ENCODE measurements at regions not wholly inside any gene's neighbourhood (a gene's known extent, or its start where the extent isn't known, plus 50 kb on each side); places are given as distances from the start of the nearest gene placed in this dataset.
"Not testable (repeated sequence)": the region's sequence is repeated elsewhere in the genome, so short reads cannot be mapped to it uniquely, and the experiment has no call there.

DNA sequence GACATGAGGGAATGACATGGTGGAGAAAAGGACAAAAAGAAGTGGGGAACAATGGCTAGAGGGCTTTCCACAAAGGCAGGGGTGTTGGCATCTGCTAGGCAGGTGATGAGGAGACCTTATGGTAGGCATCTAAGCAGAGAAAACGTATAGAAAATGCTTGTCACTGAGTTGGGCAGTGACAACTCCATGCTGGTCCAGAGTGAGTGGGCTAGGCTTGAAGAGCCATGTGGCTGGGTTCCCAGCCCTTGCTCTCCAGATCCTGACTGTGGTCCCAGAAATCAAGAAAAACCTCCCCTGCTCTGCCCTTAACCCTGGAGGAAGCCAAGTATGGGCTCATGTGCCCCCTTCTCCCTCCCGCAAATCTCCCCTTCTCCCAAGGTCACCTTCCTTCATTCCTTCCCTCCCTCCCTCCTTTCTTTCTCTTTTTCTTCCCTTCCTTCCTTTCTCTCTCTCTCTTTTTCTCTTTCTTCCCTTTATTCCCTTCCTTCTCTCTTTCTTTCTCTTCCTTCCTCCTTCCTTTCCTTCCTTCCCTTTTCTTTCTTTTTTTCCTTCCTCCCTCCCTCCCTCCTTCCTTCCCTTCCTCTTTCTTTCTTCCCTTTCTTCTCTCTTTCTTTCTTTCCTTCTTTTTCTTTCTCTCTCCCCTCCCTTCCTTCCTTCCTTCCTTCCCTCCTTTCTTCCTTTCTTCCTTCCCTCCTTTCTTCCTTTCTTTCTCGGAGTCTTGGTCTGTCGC, 102.8 kb downstream of the NAV1 start:
- Mint-ChIP-seq H3K4me1 (no peaks in the 10 kb centered on the region), H3K27ac (no peak overlapping the region), H3K4me3 (no peak overlapping the region), H3K27me3 (peaks cover 33% of the 10 kb centered on the region), H3K36me3 (peaks cover 4% of the 10 kb centered on the region), H3K9me3 (peaks cover 15% of the 10 kb centered on the region)
- ATAC-seq, result no peak

DNA sequence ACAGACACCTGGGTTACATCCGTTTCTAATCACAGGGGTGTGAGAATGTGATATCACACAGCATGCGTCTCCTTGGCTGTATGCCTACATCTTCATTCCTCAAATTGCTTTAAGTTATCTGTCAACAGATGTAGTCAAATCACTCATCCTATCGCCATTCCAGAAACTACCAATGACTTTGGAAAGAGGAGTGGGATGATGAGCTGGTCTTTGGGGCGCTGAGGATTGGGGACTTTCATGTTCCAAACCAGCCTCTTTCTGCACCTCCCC, 104.8 kb downstream of the NAV1 start:
- H3K9me3 Mint-ChIP-seq, result peaks cover 15% of the 10 kb centered on the region
- no peak for ATAC-seq
- no peak overlapping the region for H3K27ac Mint-ChIP-seq
- no peak overlapping the region for H3K4me3 Mint-ChIP-seq
- H3K36me3 Mint-ChIP-seq, result peaks cover 4% of the 10 kb centered on the region
- peaks cover 52% of the 10 kb centered on the region for H3K27me3 Mint-ChIP-seq
- no peaks in the 10 kb centered on the region for H3K4me1 Mint-ChIP-seq

DNA sequence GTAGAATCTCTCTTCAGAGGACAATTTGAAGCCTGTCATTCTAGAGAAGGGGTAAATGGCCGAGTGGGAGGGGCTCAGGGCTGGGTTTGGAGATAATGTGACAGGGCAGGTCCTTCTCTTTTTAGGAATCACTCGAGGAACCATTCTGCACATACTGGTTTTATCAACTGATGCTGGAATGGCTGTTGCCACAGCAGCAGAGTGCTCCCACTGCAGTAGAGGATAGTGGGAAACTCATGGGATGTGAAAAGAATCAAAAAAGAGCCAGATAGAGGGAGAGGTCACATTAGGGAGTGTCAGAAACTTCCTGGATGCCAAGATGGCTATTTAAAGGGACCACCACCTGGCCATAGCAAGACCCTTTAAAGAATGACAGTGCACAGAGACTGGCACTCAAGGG, 105.3 kb downstream of the NAV1 start:
- ATAC-seq, result no peak
- peaks cover 4% of the 10 kb centered on the region for H3K36me3 Mint-ChIP-seq
- peaks cover 15% of the 10 kb centered on the region for H3K9me3 Mint-ChIP-seq
- H3K27me3 Mint-ChIP-seq, result peaks cover 56% of the 10 kb centered on the region
- H3K4me1 Mint-ChIP-seq, result no peaks in the 10 kb centered on the region
- no peak overlapping the region for H3K4me3 Mint-ChIP-seq
- H3K27ac Mint-ChIP-seq, result no peak overlapping the region

DNA sequence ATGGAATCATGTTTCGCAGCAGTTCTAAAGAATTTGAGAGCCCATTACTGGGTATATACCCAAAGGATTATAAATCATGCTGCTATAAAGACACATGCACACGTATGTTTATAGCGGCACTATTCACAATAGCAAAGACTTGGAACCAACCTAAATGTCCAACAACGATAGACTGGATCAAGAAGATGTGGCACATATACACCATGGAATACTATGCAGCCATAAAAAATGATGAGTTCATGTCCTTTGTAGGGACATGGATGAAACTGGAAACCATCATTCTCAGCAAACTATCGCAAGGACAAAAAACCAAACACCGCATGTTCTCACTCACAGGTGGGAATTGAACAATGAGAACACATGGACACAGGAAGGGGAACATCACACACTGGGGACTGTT, 106.1 kb downstream of the NAV1 start:
- H3K9me3 Mint-ChIP-seq, result peaks cover 15% of the 10 kb centered on the region
- not testable (repeated sequence) for H3K4me1 Mint-ChIP-seq, H3K36me3 Mint-ChIP-seq, ATAC-seq, H3K4me3 Mint-ChIP-seq, H3K27ac Mint-ChIP-seq
- H3K27me3 Mint-ChIP-seq, result peaks cover 64% of the 10 kb centered on the region

DNA sequence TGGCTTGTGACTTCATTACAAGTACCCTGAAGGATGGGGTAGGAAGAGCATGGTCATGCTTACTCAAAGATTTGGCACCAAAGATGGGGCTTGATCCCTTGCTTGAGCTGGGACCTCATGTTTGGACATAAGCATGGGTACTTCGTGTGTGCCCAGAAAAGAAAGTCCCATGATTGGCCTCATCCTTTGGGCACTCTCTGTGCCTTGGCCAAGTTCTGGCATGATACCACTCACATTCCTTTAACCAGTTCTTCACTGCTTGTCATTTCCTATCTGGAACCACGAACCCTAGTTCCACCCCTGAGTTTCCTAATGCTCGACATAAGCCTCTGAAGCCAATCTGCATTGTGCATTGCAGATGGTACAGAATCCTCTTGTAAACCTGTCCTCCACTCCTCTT, 107.0 kb downstream of the NAV1 start:
- Mint-ChIP-seq H3K27ac (no peak overlapping the region), H3K36me3 (peaks cover 4% of the 10 kb centered on the region), H3K4me1 (peaks cover 9% of the 10 kb centered on the region), H3K4me3 (no peak overlapping the region), H3K27me3 (peaks cover 74% of the 10 kb centered on the region), H3K9me3 (peaks cover 15% of the 10 kb centered on the region)
- ATAC-seq, result no peak

DNA sequence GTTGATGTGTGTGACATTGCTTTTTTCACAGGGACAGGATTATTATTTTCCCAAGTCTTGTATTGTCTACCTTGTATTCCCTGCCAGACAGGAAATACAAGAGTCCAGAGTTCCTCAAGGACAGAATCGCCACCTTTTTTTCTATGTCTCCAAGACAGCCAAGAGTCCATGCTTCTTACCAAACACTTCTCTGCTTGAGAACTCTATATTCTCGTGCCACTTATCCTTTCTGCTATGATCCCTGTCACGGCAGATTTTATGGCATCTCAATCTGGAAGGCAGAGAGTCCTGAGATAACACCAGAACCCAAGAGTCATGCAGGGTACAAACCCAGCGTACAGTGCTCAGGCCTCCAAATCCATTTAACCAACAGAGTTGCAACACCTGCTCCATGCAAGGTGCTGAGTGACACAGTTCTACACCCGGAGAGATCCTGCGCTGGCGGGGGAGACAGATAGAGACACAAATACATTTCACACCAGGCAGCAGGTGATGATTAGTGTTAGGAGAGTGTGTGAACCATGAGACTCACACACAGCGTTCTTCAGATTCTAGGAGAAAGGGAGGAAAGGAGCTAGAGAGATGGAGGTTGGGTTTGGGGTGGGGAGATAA, 107.6 kb downstream of the NAV1 start:
- Mint-ChIP-seq H3K4me3 (no peak overlapping the region), H3K9me3 (peaks cover 15% of the 10 kb centered on the region), H3K27ac (no peak overlapping the region), H3K4me1 (peaks cover 9% of the 10 kb centered on the region), H3K36me3 (peaks cover 4% of the 10 kb centered on the region), H3K27me3 (peaks cover 79% of the 10 kb centered on the region)
- no peak for ATAC-seq

DNA sequence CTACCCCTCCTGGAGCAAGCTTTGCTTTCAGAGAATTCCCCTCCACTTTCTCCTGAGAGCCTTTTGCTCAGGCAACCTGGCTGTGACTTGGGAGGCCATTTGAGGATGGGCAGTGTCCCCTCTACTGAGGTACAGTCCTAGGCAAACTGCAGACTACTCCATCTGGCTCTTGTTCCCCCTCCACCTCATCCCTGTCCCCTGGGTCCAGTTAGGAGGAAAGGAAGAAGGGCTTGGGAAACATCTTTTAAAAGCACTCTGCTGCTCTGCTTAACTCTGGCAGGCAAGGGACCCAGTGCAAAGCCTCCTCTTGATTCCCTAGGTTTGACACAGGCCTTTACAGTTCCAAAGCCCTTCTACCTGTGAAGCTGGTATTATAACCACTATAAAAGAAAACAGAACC, 108.2 kb downstream of the NAV1 start:
- Mint-ChIP-seq H3K36me3 (peaks cover 4% of the 10 kb centered on the region), H3K4me3 (no peak overlapping the region), H3K27ac (no peak overlapping the region), H3K4me1 (peaks cover 9% of the 10 kb centered on the region), H3K27me3 (peaks cover 76% of the 10 kb centered on the region), H3K9me3 (peaks cover 12% of the 10 kb centered on the region)
- ATAC-seq, result no peak

DNA sequence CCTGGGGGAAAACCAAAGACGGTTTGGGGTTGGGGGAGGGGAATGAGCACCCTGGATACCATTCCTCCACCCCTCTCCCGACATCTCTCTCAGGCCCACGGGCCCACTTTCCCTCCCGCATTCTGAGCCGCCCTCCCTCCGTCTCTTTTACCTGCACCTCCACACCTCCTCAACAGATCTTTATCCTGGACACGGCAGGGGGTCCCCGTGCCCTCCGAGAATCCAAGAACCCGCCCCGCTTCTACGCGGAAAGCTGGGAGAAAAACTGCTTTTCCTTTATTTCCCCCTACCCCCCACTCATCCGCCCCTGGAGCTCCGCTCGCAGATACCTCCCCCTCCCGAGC, 108.8 kb downstream of the NAV1 start:
- no peak overlapping the region for H3K27ac Mint-ChIP-seq
- H3K9me3 Mint-ChIP-seq, result peaks cover 7% of the 10 kb centered on the region
- no peak overlapping the region for H3K4me3 Mint-ChIP-seq
- peaks cover 4% of the 10 kb centered on the region for H3K36me3 Mint-ChIP-seq
- ATAC-seq, result no peak
- peaks cover 70% of the 10 kb centered on the region for H3K27me3 Mint-ChIP-seq
- H3K4me1 Mint-ChIP-seq, result peaks cover 9% of the 10 kb centered on the region

DNA sequence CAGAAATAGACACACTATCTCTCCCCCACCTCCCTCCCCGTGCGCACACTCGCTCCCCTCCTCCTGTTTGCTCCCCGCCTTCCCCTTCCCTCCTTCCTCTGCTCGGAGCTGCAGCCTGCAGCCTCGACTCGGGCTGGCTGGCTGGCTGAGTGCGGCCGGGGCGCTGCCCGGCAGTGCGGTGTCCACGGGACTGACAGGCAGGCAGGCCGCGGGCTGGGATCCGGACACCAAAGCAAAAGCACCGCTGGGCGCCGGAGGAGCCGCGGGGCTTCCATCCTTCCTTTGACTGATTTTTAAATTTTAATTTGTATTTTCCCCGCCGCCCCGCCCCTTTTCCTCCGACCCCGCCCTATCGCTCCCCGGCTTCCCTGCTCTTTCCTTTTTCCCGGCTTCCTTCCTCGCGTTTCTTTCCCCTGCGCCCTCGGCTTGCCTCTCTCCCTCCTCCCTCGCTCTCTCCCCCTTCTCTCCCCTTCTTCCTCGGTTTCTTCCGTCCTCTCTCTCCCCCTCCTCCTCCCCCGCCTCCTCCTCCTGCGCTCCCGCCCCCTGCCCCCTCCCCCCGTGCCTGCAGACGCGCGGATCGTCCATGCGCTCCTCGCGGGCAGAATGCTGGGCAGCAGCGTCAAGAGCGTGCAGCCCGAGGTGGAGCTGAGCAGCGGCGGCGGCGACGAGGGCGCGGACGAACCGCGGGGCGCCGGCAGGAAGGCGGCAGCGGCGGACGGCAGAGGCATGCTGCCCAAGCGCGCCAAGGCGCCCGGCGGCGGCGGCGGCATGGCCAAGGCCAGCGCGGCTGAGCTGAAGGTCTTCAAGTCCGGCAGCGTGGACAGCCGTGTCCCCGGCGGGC, 109.4 kb downstream of the NAV1 start:
- Mint-ChIP-seq H3K4me1 (peaks cover 13% of the 10 kb centered on the region), H3K27ac (no peak overlapping the region), H3K9me3 (peaks cover 3% of the 10 kb centered on the region), H3K27me3 (peaks cover 65% of the 10 kb centered on the region), H3K36me3 (peaks cover 4% of the 10 kb centered on the region), H3K4me3 (peak overlapping the region; percentile 21)
- no peak for ATAC-seq

DNA sequence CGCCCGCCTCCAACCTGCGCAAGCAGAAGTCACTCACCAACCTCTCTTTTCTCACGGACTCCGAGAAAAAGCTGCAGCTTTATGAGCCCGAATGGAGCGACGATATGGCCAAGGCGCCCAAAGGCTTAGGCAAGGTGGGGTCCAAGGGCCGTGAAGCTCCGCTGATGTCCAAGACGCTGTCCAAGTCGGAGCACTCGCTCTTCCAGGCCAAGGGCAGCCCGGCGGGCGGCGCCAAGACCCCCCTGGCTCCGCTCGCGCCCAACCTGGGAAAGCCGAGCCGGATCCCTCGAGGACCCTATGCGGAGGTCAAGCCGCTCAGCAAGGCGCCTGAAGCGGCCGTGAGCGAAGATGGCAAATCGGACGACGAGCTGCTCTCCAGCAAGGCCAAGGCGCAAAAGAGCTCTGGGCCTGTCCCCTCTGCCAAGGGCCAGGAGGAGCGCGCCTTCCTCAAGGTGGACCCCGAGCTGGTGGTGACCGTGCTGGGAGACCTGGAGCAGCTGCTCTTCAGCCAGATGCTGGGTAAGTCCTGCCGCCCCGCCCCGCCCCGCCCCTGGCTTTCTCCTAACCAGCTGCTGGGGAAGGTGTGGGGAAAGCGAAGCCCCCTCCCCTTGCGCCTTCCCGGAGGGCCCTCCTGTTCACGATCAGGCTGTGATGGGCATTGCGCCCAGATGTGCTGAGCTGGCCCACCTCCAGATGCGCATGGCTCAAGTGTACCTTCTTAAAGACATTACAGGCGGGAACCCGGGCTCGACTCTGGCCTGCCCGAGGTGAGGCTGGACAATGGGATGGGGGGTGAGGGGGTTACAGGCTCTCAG, 110.2 kb downstream of the NAV1 start:
- H3K4me3 Mint-ChIP-seq, result peak overlapping the region; percentile 7
- H3K27ac Mint-ChIP-seq, result no peak overlapping the region
- peaks cover 61% of the 10 kb centered on the region for H3K27me3 Mint-ChIP-seq
- H3K9me3 Mint-ChIP-seq, result peaks cover 3% of the 10 kb centered on the region
- H3K36me3 Mint-ChIP-seq, result peaks cover 4% of the 10 kb centered on the region
- peaks cover 18% of the 10 kb centered on the region for H3K4me1 Mint-ChIP-seq
- ATAC-seq, result no peak

DNA sequence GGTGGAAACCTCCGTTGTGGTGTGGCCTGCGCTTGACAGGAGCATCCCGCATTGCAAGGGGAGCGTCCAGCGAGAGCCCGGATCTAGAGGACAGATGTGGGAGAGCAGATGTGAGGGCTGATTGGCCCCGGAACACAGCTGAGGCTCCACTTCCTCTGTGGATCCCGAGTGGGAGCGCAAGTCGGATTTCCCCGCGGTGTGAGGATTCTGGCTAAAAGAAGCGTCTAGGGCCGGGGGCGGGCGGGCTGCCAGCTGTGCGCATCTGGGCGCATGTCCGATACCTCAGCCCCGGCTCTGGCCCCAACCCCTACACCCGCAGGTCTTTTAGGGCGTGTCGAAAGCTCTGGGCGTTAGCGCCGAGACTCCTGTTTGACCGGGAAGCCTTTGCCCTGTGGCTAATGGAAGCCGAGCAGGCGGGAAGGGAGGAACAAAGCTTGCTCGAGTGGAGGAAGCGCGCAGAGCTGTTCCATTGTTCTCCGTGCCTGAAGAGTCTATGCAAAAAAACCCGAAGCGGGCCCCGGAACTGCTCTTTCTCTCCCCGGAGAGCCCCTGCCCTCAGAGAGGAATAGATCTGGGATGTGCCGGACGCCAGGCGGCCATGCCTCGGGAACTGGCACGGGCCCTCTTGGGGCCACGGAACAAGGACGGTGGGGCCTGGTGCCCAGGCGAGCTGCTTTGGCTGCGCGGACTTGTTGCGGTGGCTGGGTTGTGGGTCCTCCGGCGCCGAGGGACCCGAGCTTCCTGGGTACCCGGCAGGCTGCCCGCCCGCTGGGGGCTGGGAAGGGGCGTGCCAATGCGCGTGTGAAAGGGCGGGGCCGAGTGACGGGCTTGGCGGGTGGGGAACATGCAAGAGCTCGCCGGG, 111.1 kb downstream of the NAV1 start:
- Mint-ChIP-seq H3K27me3 (peaks cover 53% of the 10 kb centered on the region), H3K4me1 (peaks cover 18% of the 10 kb centered on the region), H3K4me3 (peak overlapping the region; percentile 65), H3K9me3 (no peaks in the 10 kb centered on the region), H3K27ac (no peak overlapping the region), H3K36me3 (no peaks in the 10 kb centered on the region)
- ATAC-seq, result no peak

DNA sequence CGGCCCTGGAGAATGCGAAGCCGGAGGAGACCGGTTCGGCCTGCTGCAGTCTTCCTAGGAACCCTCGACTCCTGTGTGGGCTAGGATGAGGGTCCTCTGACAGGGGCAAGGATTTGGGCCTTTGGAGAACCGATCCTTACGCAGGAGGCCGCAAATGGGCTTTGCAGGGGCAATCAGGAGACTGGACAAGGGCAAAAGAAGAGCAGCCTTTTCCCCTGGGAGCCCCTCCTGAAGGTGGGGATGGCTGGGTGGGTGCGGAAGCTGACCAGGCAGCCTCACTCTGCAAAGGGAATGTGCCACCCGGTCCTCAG, 111.7 kb downstream of the NAV1 start:
- no peaks in the 10 kb centered on the region for H3K9me3 Mint-ChIP-seq
- no peak overlapping the region for H3K27ac Mint-ChIP-seq
- H3K4me1 Mint-ChIP-seq, result peaks cover 18% of the 10 kb centered on the region
- no peaks in the 10 kb centered on the region for H3K36me3 Mint-ChIP-seq
- peaks cover 52% of the 10 kb centered on the region for H3K27me3 Mint-ChIP-seq
- peak overlapping the region; percentile 65 for H3K4me3 Mint-ChIP-seq
- no peak for ATAC-seq

DNA sequence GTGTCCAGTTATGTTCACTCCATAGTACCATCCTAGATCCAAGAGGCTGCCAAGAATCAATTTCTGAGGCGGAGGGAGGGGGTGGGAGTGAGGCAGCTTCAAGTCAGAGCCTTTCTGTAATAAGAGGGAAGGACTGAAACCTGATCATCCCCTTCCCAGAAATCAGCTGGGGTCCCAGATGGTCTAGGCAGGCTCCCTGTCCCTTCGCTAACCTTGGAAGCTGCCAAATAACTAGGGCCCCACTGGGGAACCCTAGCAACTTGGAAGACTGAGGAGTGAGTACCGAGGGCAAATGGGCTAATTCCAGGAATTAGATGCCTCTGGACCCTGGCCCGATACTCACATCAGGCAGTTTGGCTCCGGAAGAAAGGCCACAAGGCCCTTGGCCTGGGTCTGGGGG, 113.3 kb downstream of the NAV1 start:
- ATAC-seq, result no peak
- peaks cover 18% of the 10 kb centered on the region for H3K4me1 Mint-ChIP-seq
- H3K27me3 Mint-ChIP-seq, result peaks cover 41% of the 10 kb centered on the region
- no peaks in the 10 kb centered on the region for H3K36me3 Mint-ChIP-seq
- H3K27ac Mint-ChIP-seq, result no peak overlapping the region
- H3K4me3 Mint-ChIP-seq, result no peak overlapping the region
- no peaks in the 10 kb centered on the region for H3K9me3 Mint-ChIP-seq

DNA sequence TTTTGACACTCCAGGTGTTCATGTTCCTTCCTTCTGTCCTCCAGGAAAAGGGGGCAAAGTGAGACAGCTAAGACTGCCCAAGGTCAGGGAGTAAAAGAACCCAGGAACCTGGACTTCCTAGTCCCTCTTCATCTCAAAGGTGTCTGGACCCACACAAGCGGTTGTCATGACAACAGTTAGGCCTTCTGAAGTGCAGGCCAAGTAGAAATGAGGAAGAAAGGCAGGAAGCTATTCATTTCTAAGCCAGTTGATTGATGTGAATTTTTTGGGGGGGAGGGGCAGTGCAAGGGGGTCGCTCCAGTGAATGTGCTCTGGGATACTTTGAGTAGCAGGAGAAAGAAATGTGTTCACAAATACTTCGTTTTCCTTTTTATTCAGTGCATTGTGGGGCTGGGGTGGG, 114.3 kb downstream of the NAV1 start:
- no peaks in the 10 kb centered on the region for H3K9me3 Mint-ChIP-seq
- H3K27me3 Mint-ChIP-seq, result peaks cover 31% of the 10 kb centered on the region
- peaks cover 18% of the 10 kb centered on the region for H3K4me1 Mint-ChIP-seq
- no peak overlapping the region for H3K27ac Mint-ChIP-seq
- ATAC-seq, result no peak
- no peak overlapping the region for H3K4me3 Mint-ChIP-seq
- no peaks in the 10 kb centered on the region for H3K36me3 Mint-ChIP-seq

DNA sequence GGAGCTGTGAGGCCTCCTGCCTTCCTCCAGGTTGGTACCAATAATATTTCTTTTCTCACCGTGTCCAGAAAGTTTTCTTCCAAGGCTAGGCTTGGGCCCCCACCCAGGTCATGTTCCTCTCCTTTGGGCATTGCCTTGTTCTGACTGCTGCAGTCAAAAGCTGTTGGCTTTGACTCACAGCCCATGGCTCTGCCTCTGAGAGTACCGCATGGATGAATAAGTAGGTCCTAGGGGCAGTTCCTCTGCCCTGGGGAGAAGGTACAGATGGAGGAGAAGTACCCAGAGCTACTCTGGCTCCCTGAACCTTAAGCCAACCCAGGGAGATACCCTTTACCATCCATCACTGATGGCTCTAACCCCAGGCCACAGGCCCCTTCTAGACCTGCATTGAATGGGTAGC, 115.0 kb downstream of the NAV1 start:
- Mint-ChIP-seq H3K9me3 (no peaks in the 10 kb centered on the region), H3K27me3 (peaks cover 27% of the 10 kb centered on the region), H3K4me3 (no peak overlapping the region), H3K27ac (no peak overlapping the region), H3K36me3 (no peaks in the 10 kb centered on the region), H3K4me1 (peaks cover 18% of the 10 kb centered on the region)
- ATAC-seq, result no peak
